ENCODE measurements at regions not wholly inside any gene's neighbourhood (a gene's known extent, or its start where the extent isn't known, plus 50 kb on each side); places are given as distances from the start of the nearest gene placed in this dataset.
A peak's percentile ranks its signal among the peaks of the same experiment; 100 is the strongest.

DNA sequence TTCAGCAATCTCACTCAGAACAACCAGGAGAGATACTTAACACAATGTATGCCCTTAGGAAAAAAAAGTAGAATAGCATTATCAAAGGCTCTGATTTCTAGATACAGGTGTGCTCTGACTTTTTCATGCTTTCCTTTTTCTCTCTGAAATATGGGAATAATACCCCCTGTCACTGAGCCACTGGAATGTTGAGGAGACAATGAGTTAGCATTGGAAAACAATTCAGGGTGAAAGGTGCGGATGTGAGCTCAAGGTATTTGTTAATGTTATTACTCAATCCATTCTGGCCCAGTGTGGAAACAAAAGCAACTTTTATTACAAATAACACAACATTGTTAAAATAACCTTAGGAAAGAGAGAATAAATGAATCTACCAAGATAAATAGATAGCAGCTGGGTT is 228.0 kb downstream of the IKZF2 start:
- no peak for ATAC-seq (ENCODE audit: low FRiP score)

DNA sequence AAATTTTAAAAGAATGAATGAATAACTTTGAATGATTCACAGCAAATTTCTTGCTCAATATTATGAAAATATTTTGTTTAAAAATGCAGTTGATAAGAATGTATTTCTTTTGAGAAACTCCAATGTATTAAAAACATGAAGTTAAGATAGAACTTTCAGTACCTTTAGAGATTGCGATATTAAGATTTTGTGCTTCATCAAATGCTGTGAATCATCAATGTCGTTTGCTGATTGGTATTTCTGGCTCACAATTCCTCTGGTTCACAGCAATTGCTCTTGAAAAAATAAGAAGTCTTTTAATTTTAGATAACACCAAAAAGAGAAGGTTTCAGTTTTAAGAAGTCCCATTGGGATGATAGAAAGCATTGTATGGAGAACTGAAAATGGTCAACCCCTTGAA is 228.7 kb downstream of the IKZF2 start:
- DNase-seq (ENCODE audit: low spot score) (no peak), ATAC-seq (ENCODE audit: low FRiP score) (peak; percentile 71)
- TF ChIP-seq, protein P1, sequence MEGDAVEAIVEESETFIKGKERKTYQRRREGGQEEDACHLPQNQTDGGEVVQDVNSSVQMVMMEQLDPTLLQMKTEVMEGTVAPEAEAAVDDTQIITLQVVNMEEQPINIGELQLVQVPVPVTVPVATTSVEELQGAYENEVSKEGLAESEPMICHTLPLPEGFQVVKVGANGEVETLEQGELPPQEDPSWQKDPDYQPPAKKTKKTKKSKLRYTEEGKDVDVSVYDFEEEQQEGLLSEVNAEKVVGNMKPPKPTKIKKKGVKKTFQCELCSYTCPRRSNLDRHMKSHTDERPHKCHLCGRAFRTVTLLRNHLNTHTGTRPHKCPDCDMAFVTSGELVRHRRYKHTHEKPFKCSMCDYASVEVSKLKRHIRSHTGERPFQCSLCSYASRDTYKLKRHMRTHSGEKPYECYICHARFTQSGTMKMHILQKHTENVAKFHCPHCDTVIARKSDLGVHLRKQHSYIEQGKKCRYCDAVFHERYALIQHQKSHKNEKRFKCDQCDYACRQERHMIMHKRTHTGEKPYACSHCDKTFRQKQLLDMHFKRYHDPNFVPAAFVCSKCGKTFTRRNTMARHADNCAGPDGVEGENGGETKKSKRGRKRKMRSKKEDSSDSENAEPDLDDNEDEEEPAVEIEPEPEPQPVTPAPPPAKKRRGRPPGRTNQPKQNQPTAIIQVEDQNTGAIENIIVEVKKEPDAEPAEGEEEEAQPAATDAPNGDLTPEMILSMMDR (IDR thresholded peaks at IDR 0.05), result no peak

More for the DNA sequence above, 228.0 kb downstream of the IKZF2 start:
- DNase-seq (ENCODE audit: low spot score), result no peak
- TF ChIP-seq, protein P1 (IDR thresholded peaks at IDR 0.05), result no peak

DNA sequence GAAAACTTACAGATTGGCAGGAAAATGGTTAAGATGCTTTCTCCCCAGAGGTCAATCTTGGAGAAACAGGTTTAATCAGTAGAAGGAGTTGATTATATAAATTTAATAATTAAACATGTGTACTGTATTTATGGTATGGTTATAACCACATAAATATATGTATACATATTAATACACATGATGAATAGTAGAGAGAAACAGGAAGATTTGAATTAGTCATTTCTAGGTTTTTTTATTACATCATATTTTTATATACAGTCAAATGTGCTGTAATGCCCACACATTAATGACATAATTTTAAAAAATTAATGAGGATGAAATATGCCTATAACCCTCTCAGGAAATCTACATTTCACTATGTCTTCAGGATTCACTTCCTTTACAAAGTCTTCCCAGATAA is 229.7 kb downstream of the IKZF2 start:
- TF ChIP-seq, protein P1 (IDR thresholded peaks at IDR 0.05), result no peak
- ATAC-seq (ENCODE audit: low FRiP score) (no peak), DNase-seq (ENCODE audit: low spot score) (no peak)

DNA sequence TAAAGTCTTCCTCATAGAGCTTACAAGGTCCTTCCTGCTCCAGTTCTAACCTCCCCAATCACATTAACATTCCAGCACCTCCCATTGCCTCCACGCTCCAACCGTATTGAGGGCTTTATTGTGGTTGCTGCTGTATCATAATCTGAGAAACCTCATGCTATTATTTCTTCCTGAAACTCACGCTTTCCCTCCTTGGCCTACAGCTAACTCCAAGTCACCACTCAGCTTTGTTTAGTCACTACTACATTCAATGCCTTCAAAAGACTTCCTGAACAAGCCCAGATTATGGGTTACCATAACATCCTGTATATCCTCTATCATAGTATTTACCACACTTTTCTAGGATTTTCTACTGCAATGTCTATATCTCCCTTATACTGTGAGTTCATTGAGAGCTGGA is 230.4 kb downstream of the IKZF2 start:
- DNase-seq (ENCODE audit: low spot score) (no peak), ATAC-seq (ENCODE audit: low FRiP score) (no peak)
- TF ChIP-seq, protein P1 (IDR thresholded peaks at IDR 0.05), result no peak

DNA sequence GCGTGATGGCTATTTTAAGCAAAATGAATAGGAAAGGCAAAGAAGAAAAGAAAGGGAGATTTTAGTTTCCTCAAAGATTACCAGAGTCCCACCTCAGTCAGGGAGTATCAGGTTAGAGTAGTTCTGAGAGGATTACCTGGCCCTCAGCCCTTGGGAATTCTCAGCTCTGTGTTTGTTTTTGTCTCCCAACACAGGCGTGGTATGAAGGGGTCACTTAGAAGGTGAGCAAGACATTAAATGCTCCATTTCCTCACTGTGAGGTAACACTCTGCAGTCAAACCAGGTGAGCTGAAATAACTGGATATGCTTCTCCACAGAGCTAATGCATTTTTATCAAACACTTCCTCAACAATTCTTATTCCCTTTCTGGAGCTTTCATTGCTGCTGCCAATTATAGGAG is 232.2 kb downstream of the IKZF2 start:
- ATAC-seq (ENCODE audit: low FRiP score) (no peak), DNase-seq (ENCODE audit: low spot score) (no peak)
- TF ChIP-seq, protein P1 (IDR thresholded peaks at IDR 0.05), result no peak

DNA sequence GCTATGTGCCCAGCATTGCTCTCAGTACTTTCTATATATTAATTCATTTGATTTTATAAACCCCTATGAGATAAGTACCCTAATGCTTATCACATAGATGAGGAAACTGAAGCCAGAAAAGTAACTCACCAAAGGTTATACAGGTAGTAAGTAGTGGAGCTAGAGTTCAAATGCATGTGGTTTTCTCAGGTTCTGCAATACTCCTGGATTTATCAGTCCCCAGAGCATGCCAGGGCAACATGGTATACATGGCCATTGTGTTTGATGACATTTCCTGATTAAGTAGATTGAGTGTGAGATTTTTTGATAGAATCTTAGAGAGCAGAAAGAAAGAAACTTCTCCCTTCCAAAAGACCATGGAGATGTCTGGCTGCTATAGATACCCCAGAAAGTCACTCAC is 233.1 kb downstream of the IKZF2 start:
- TF ChIP-seq, protein P1 (IDR thresholded peaks at IDR 0.05), result no peak
- no peak for DNase-seq (ENCODE audit: low spot score)
- ATAC-seq (ENCODE audit: low FRiP score), result no peak

DNA sequence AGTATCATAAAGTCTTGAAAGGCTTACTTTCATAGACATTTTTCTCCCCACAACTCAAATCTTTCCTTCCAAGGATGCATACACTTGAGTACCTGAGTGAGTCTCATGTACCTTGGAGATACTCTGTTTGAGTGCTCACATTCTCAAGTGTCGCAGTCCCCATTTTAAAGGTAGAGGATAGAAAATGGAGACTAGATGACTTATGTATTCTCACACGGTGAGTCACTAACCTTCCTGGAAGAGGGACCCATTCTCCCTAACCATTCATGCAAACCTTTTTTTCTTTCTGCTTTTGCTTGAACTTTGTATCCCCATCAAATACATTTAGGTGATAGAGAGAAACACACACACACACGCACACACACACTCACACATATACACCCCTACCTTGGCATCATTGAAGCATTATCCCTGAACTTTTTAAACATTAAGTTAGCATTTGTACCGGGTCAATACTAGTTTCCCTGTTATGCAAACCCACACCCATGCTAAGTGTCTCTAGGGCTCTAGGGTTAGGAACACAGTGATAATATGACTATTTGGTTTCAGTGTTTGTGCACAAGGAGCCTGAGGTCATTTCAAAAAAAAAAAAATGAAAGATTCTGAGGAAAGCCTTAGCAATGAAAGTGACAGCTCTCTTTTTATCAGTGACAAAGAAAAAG is 236.2 kb downstream of the IKZF2 start:
- ATAC-seq (ENCODE audit: low FRiP score) (no peak), DNase-seq (ENCODE audit: low spot score) (no peak)
- TF ChIP-seq, protein P1 (IDR thresholded peaks at IDR 0.05), result no peak

All from omental fat pad (tissue), 3 donors.